HEK293T (cell line): ENCODE measurements at regions not wholly inside any gene's neighbourhood (a gene's known extent, or its start where the extent isn't known, plus 50 kb on each side); places are given as distances from the start of the nearest gene placed in this dataset.
"Not testable (repeated sequence)": the region's sequence is repeated elsewhere in the genome, so short reads cannot be mapped to it uniquely, and the experiment has no call there.

ENCODE experiments used
- CTCF ChIA-PET: fragments of 350-600 bp; formaldehyde crosslinking; extraction: SDS; loops from one replicate; lab custom pipeline; 2021; ENCODE audit warnings: antibody characterized with exemption, inconsistent platforms; lab: Yijun Ruan, JAX
- POLR2A ChIA-PET: fragments of 350-600 bp; formaldehyde crosslinking; extraction: SDS; loops from one replicate; lab custom pipeline; 2020; ENCODE audit warnings: antibody characterized with exemption, inconsistent platforms; lab: Yijun Ruan, JAX
- DNase-seq: peaks from one replicate; pipeline ENCODE4 v3.0.0; 2012; ENCODE audit warnings: mixed read lengths; ENCODE audit errors: extremely low spot score
- ARNT ChIP-seq: fragments of 450-650 bp; IDR thresholded peaks from 2 replicates; pipeline ENCODE4 v1.6.1; 2017; ENCODE audit warnings: mild to moderate bottlenecking
- BHLHE40 ChIP-seq: fragments of 450-650 bp; IDR thresholded peaks from 2 replicates; pipeline ENCODE4 v1.6.1; 2016; ENCODE audit warnings: mild to moderate bottlenecking, moderate library complexity, borderline replicate concordance
- CTBP1 ChIP-seq: fragments of 450-650 bp; IDR thresholded peaks from 2 replicates; pipeline ENCODE4 v1.6.1; 2016; ENCODE audit warnings: borderline replicate concordance
- ELF4 ChIP-seq: fragments of 450-650 bp; IDR thresholded peaks from 2 replicates; pipeline ENCODE4 v1.6.1; 2017; ENCODE audit warnings: antibody characterized with exemption
- FOXA1 ChIP-seq: fragments of 450-650 bp; IDR thresholded peaks from 2 replicates; pipeline ENCODE4 v1.6.1; 2016; ENCODE audit warnings: mild to moderate bottlenecking
- FOXK2 ChIP-seq: fragments of 450-650 bp; IDR thresholded peaks from 2 replicates; pipeline ENCODE4 v1.6.1; 2016; ENCODE audit warnings: mild to moderate bottlenecking
- FOXM1 ChIP-seq: fragments of 450-650 bp; IDR thresholded peaks from 2 replicates; pipeline ENCODE4 v1.6.1; 2017; ENCODE audit warnings: mild to moderate bottlenecking, borderline replicate concordance
- HDGF ChIP-seq: fragments of 450-650 bp; IDR thresholded peaks from 2 replicates; pipeline ENCODE4 v1.6.1; 2017; ENCODE audit warnings: antibody characterized with exemption, borderline replicate concordance
- L3MBTL2 ChIP-seq: fragments of 450-650 bp; conservative IDR thresholded peaks from 2 replicates; pipeline ENCODE4 v1.6.1; 2016; ENCODE audit warnings: mild to moderate bottlenecking
- LEF1 ChIP-seq: fragments of 450-650 bp; IDR thresholded peaks from 2 replicates; pipeline ENCODE4 v1.6.1; 2017; ENCODE audit warnings: mild to moderate bottlenecking, borderline replicate concordance
- NFRKB ChIP-seq: fragments of 450-650 bp; IDR thresholded peaks from 2 replicates; pipeline ENCODE4 v1.6.1; 2016; ENCODE audit warnings: mild to moderate bottlenecking, moderate library complexity
- PKNOX1 ChIP-seq: fragments of 450-650 bp; IDR thresholded peaks from 2 replicates; pipeline ENCODE4 v1.6.1; 2016
- SP1 ChIP-seq: fragments of 450-650 bp; IDR thresholded peaks from 2 replicates; pipeline ENCODE4 v1.6.1; 2017
- SUZ12 ChIP-seq: fragments of 450-650 bp; IDR thresholded peaks from 2 replicates; pipeline ENCODE4 v1.6.1; 2016; ENCODE audit warnings: mild to moderate bottlenecking
- TARDBP ChIP-seq: fragments of 450-650 bp; IDR thresholded peaks from 2 replicates; pipeline ENCODE4 v1.6.1; 2016
- ZNF384 ChIP-seq: fragments of 450-650 bp; IDR thresholded peaks from 2 replicates; pipeline ENCODE4 v1.6.1; 2016

GRCh38 chr14:106227793-106228192 lies 701.4 kb downstream of the TMEM121 start:
- CTCF ChIA-PET, result no interaction called here
- TF ChIP-seq FOXM1, result no peak
- no peak for TF ChIP-seq FOXA1
- no peak for DNase-seq
- POLR2A ChIA-PET, result no interaction called here

DNA sequence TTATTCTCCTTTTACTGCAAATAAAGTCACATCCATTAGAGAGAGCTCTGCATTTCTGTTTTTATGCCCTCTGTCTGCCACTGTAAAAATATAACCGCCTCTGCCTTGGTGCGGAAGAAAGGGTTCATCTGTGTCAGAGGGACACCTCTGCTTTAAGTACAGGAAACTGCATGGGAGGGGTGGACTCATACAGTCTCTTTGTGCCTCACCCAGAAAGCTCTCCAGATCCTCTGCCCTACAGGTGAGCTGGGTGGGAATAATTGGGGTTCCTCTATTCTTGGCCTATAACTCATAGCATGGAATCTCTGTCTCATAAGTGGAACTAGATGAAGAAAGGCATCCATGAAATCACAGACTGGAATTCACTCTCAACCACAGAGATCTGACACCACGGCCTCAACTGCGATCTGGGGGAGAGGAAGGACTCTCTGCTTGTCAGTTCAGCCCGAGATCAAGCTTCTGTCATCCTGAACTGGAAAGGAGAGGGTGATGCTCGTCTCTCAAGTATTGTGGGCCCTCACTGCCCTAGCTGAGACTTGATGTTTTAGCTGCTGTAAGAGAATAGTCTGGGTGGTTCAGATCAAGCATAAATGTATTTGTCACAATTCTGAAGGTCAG lies 702.3 kb downstream of the TMEM121 start:
- POLR2A ChIA-PET, result no interaction called here
- CTCF ChIA-PET, result no interaction called here
- TF ChIP-seq FOXK2 (no peak), ARNT (no peak), FOXA1 (no peak), BHLHE40 (no peak), LEF1 (no peak), CTBP1 (no peak), FOXM1 (no peak), TARDBP (no peak), SUZ12 (no peak), ELF4 (no peak), L3MBTL2 (no peak), HDGF (no peak), ZNF384 (no peak), NFRKB (no peak), SP1 (no peak), PKNOX1 (no peak)
- no peak for DNase-seq

- CTCF ChIA-PET, result no interaction called here
- POLR2A ChIA-PET, result no interaction called here
- TF ChIP-seq NFRKB, result no peak
- no peak for TF ChIP-seq L3MBTL2
- no peak for TF ChIP-seq FOXM1
- no peak for TF ChIP-seq FOXA1
- no peak for DNase-seq
Measured at GRCh38 chr14:106230071-106230470, 703.7 kb downstream of the TMEM121 start.

DNA sequence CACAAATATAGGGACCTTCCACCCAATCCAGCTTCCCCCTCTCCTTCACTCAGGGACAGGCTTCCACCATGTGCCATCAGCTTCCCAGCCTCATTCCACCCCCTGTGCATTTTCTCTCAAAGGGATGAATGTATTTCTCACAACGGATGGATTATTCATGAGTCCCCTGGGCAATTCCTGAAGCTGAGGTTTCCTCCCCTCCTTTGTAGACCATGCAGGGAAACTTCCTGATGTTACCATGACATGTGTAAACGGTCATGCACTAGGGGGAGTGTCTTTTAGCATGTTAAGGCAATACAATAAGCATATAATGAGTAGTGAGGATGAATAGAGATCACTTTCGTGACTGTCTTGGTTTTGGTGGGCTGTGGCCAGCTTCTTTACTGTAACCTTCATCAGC lies 706.8 kb downstream of the TMEM121 start:
- POLR2A ChIA-PET, CTCF ChIA-PET, DNase-seq: not testable (repeated sequence)

DNA sequence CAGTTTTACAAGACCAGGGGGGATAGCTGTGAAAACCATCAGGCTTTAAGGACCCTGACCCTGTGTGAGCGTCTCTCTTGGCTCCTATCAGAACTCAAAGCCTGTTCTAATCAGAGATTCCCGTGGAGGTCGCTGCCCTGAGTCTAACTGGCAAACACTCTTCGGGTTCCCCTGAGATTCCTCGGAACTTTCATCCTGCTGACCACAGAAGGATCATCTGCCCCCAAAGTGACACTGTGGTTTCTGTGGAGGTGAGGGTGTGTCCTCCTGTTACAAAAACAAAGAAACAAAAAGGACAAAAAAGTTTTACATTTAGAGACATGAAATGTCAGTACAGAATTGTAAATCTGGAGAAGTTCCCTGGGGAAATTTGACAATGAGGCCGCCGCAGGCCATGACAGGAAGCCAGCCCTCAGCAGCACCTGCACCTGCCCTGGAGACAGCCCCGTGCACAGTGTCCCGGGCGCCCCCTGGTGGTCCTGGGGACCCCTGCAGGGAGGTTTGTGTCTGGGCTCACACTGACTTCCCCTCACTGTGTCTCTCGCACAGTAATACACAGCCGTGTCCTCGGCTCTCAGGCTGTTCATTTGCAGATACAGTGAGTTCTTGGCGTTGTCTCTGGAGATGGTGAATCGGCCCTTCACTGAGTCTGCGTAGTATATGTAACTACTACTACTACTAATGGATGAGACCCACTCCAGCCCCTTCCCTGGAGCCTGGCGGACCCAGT lies 708.3 kb downstream of the TMEM121 start:
- CTCF ChIA-PET, DNase-seq, POLR2A ChIA-PET: not testable (repeated sequence)

- ChIA-PET POLR2A (no interaction called here), CTCF (no interaction called here)
- DNase-seq, result no peak
- TF ChIP-seq LEF1 (no peak), L3MBTL2 (no peak), ZNF384 (no peak), HDGF (no peak), SUZ12 (no peak), ELF4 (no peak), TARDBP (no peak), PKNOX1 (no peak), SP1 (no peak), NFRKB (no peak), CTBP1 (no peak), BHLHE40 (no peak), ARNT (no peak), FOXK2 (no peak), FOXM1 (no peak), FOXA1 (no peak)
Measured at GRCh38 chr14:106235356-106236159, 709.2 kb downstream of the TMEM121 start.

DNA sequence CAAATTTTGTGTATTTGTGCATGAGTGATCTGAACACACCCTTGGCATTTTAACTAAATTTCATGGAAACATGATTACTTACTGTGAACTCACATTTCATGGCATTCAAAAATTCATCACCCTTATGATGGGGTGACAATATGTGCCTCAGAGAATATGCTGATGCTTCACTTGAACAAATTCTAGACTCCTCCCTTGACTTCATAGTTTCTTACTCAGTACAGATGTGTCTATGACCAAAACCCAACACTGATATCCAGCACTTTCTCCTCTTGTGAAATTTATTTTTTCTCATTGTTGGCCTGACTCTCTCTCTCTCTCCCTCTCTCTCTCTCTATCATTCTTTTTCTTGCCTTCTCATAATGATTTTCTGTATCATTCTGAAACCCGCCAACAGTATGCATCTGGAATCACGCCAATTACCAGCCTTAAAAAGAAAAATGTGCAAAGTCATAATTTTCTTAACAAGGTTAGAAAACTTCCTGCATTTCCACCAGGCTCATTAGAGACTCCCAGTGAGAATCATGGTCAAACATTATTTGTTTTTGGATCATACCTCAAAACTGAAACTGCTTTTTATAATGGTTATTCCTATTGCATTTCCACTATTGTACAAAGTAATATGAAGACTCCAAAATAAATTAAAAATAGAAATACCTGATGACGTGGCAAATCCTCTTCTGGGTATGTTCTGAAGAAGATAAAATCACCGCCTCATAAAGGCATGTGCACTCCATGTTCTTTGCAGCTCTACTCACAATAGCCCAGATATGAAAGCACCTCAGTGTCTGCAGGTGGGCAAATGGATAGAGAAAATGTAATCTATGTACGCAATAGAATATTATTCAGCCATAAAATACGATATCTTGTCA lies 722.2 kb downstream of the TMEM121 start:
- ChIA-PET CTCF (interaction anchor here (0.6 kb wide), 1 partner anchor 11 kb away, joined by 3 read pairs; no protein-coding TSS in a partner anchor), POLR2A (no interaction called here)
- TF ChIP-seq ELF4, result no peak
- TF ChIP-seq CTBP1, result no peak
- no peak for TF ChIP-seq LEF1
- no peak for TF ChIP-seq FOXA1
- TF ChIP-seq FOXM1, result no peak
- TF ChIP-seq L3MBTL2, result no peak
- TF ChIP-seq NFRKB, result no peak
- TF ChIP-seq ZNF384, result no peak
- no peak for TF ChIP-seq BHLHE40
- no peak for DNase-seq

DNA sequence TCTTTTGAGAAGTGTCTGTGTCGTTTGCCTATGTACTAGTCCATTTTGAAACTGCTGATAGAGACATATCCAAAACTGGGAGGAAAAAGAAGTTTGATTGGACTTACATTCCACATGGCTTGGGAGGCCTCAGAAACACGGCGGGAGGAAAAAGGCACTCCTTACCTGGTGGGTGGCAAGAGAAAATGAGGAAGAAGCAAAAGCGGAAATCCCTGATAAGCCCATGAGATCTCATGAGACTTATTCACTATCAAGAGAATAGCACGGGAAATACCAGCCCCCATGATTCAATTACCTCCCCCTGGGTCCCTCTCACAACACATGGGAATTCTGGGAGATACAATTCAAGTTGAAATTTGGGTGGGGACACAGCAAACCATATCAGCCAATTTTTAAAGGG lies 727.6 kb downstream of the TMEM121 start:
- POLR2A ChIA-PET, DNase-seq, CTCF ChIA-PET: not testable (repeated sequence)

- CTCF ChIA-PET, result interaction anchor here (1.0 kb wide), 1 partner anchor 11 kb away, joined by 3 read pairs; no protein-coding TSS in a partner anchor
- POLR2A ChIA-PET, result not testable (repeated sequence)
- DNase-seq, result peak; percentile 23
Measured at GRCh38 chr14:106257569-106257994, 731.2 kb downstream of the TMEM121 start.
